ENCODE measurements at regions not wholly inside any gene's neighbourhood (a gene's known extent, or its start where the extent isn't known, plus 50 kb on each side); places are given as distances from the start of the nearest gene placed in this dataset.

GRCh38 chr1:83625646-83626045 is 373.3 kb downstream of the TTLL7 start:
- Histone ChIP-seq H3K36me3 (ENCODE audit: control insufficient read depth in 2 of 2, insufficient read depth in 2 of 2, low read length in 1 of 2) (no peaks in the 10 kb centered on the region), H3K27me3 (ENCODE audit: control insufficient read depth in 1 of 2, insufficient read depth in 2 of 2, low read length in 2 of 2) (no peaks in the 10 kb centered on the region)
- WGBS, 2 donors = 87 to 93% methylated on average over 3 of the region's 3 CpGs

GRCh38 chr1:83620016-83620415 is 378.9 kb downstream of the TTLL7 start:
- Histone ChIP-seq H3K36me3 (ENCODE audit: control insufficient read depth in 2 of 2, insufficient read depth in 2 of 2, low read length in 1 of 2) (no peaks in the 10 kb centered on the region), H3K27me3 (ENCODE audit: control insufficient read depth in 1 of 2, insufficient read depth in 2 of 2, low read length in 2 of 2) (no peaks in the 10 kb centered on the region), H3K9me3 (ENCODE audit: control insufficient read depth in 2 of 2, insufficient read depth in 1 of 2, low read depth in 1 of 2, low read length in 1 of 2) (no peaks in the 10 kb centered on the region), H3K27ac (ENCODE audit: low read depth in 2 of 2, low read length in 1 of 2) (no peak overlapping the region), H3K4me1 (ENCODE audit: control insufficient read depth in 2 of 2, insufficient read depth in 2 of 2, low read length in 1 of 2) (no peaks in the 10 kb centered on the region), H3K4me3 (ENCODE audit: low read depth in 1 of 2, low read length in 2 of 2) (no peak overlapping the region)
- 89 to 91% methylated on average over 4 of the region's 4 CpGs for WGBS, 2 donors

More at GRCh38 chr1:83625646-83626045, 373.3 kb downstream of the TTLL7 start:
- H3K4me1 ChIP-seq (ENCODE audit: control insufficient read depth in 2 of 2, insufficient read depth in 2 of 2, low read length in 1 of 2) = no peaks in the 10 kb centered on the region
- no peak overlapping the region for H3K4me3 ChIP-seq (ENCODE audit: low read depth in 1 of 2, low read length in 2 of 2)
- H3K9me3 ChIP-seq (ENCODE audit: control insufficient read depth in 2 of 2, insufficient read depth in 1 of 2, low read depth in 1 of 2, low read length in 1 of 2) = no peaks in the 10 kb centered on the region
- H3K27ac ChIP-seq (ENCODE audit: low read depth in 2 of 2, low read length in 1 of 2) = no peak overlapping the region

- Histone ChIP-seq H3K36me3 (ENCODE audit: control insufficient read depth in 2 of 2, insufficient read depth in 2 of 2, low read length in 1 of 2) (no peaks in the 10 kb centered on the region), H3K4me1 (ENCODE audit: control insufficient read depth in 2 of 2, insufficient read depth in 2 of 2, low read length in 1 of 2) (no peaks in the 10 kb centered on the region), H3K9me3 (ENCODE audit: control insufficient read depth in 2 of 2, insufficient read depth in 1 of 2, low read depth in 1 of 2, low read length in 1 of 2) (no peaks in the 10 kb centered on the region), H3K27me3 (ENCODE audit: control insufficient read depth in 1 of 2, insufficient read depth in 2 of 2, low read length in 2 of 2) (no peaks in the 10 kb centered on the region), H3K27ac (ENCODE audit: low read depth in 2 of 2, low read length in 1 of 2) (no peak overlapping the region), H3K4me3 (ENCODE audit: low read depth in 1 of 2, low read length in 2 of 2) (no peak overlapping the region)
- 55 to 61% methylated on average over 2 of the region's 2 CpGs for WGBS, 2 donors
Observed at GRCh38 chr1:83619170-83619896, 379.6 kb downstream of the TTLL7 start.

- no peaks in the 10 kb centered on the region for H3K36me3 ChIP-seq (ENCODE audit: control insufficient read depth in 2 of 2, insufficient read depth in 2 of 2, low read length in 1 of 2)
- 87 to 93% methylated on average over 7 of the region's 7 CpGs for WGBS, 2 donors
- H3K4me1 ChIP-seq (ENCODE audit: control insufficient read depth in 2 of 2, insufficient read depth in 2 of 2, low read length in 1 of 2) = no peaks in the 10 kb centered on the region
- H3K27me3 ChIP-seq (ENCODE audit: control insufficient read depth in 1 of 2, insufficient read depth in 2 of 2, low read length in 2 of 2) = no peaks in the 10 kb centered on the region
- H3K9me3 ChIP-seq (ENCODE audit: control insufficient read depth in 2 of 2, insufficient read depth in 1 of 2, low read depth in 1 of 2, low read length in 1 of 2) = no peaks in the 10 kb centered on the region
- H3K4me3 ChIP-seq (ENCODE audit: low read depth in 1 of 2, low read length in 2 of 2) = no peak overlapping the region
- H3K27ac ChIP-seq (ENCODE audit: low read depth in 2 of 2, low read length in 1 of 2) = no peak overlapping the region
Observed at GRCh38 chr1:83617883-83618282, 381.0 kb downstream of the TTLL7 start.

- Histone ChIP-seq H3K9me3 (ENCODE audit: control insufficient read depth in 2 of 2, insufficient read depth in 1 of 2, low read depth in 1 of 2, low read length in 1 of 2) (no peaks in the 10 kb centered on the region), H3K4me3 (ENCODE audit: low read depth in 1 of 2, low read length in 2 of 2) (no peak overlapping the region), H3K4me1 (ENCODE audit: control insufficient read depth in 2 of 2, insufficient read depth in 2 of 2, low read length in 1 of 2) (no peaks in the 10 kb centered on the region), H3K36me3 (ENCODE audit: control insufficient read depth in 2 of 2, insufficient read depth in 2 of 2, low read length in 1 of 2) (no peaks in the 10 kb centered on the region), H3K27me3 (ENCODE audit: control insufficient read depth in 1 of 2, insufficient read depth in 2 of 2, low read length in 2 of 2) (no peaks in the 10 kb centered on the region), H3K27ac (ENCODE audit: low read depth in 2 of 2, low read length in 1 of 2) (no peak overlapping the region)
- WGBS, 2 donors = 89 to 94% methylated on average over 2 of the region's 2 CpGs
Observed at GRCh38 chr1:83615370-83615769, 383.6 kb downstream of the TTLL7 start.

- H3K27ac ChIP-seq (ENCODE audit: low read depth in 2 of 2, low read length in 1 of 2) = no peak overlapping the region
- H3K27me3 ChIP-seq (ENCODE audit: control insufficient read depth in 1 of 2, insufficient read depth in 2 of 2, low read length in 2 of 2) = no peaks in the 10 kb centered on the region
- H3K4me1 ChIP-seq (ENCODE audit: control insufficient read depth in 2 of 2, insufficient read depth in 2 of 2, low read length in 1 of 2) = no peaks in the 10 kb centered on the region
- WGBS, 2 donors = 84 to 85% methylated on average over 4 of the region's 4 CpGs
- H3K4me3 ChIP-seq (ENCODE audit: low read depth in 1 of 2, low read length in 2 of 2) = no peak overlapping the region
- no peaks in the 10 kb centered on the region for H3K36me3 ChIP-seq (ENCODE audit: control insufficient read depth in 2 of 2, insufficient read depth in 2 of 2, low read length in 1 of 2)
- no peaks in the 10 kb centered on the region for H3K9me3 ChIP-seq (ENCODE audit: control insufficient read depth in 2 of 2, insufficient read depth in 1 of 2, low read depth in 1 of 2, low read length in 1 of 2)
Observed at GRCh38 chr1:83606416-83606955, 392.4 kb downstream of the TTLL7 start.

- 50 to 64% methylated on average over 1 of the region's 1 CpG for WGBS, 2 donors
- Histone ChIP-seq H3K27me3 (ENCODE audit: control insufficient read depth in 1 of 2, insufficient read depth in 2 of 2, low read length in 2 of 2) (no peaks in the 10 kb centered on the region), H3K4me3 (ENCODE audit: low read depth in 1 of 2, low read length in 2 of 2) (no peak overlapping the region), H3K9me3 (ENCODE audit: control insufficient read depth in 2 of 2, insufficient read depth in 1 of 2, low read depth in 1 of 2, low read length in 1 of 2) (peaks cover 0 to 3% of the 10 kb centered on the region in 2 donors), H3K27ac (ENCODE audit: low read depth in 2 of 2, low read length in 1 of 2) (no peak overlapping the region), H3K36me3 (ENCODE audit: control insufficient read depth in 2 of 2, insufficient read depth in 2 of 2, low read length in 1 of 2) (no peaks in the 10 kb centered on the region), H3K4me1 (ENCODE audit: control insufficient read depth in 2 of 2, insufficient read depth in 2 of 2, low read length in 1 of 2) (no peaks in the 10 kb centered on the region)
Observed at GRCh38 chr1:83596331-83596730, 402.6 kb downstream of the TTLL7 start.

GRCh38 chr1:83593073-83593472 is 405.9 kb downstream of the TTLL7 start:
- H3K27me3 ChIP-seq (ENCODE audit: control insufficient read depth in 1 of 2, insufficient read depth in 2 of 2, low read length in 2 of 2) = no peaks in the 10 kb centered on the region
- no peaks in the 10 kb centered on the region for H3K9me3 ChIP-seq (ENCODE audit: control insufficient read depth in 2 of 2, insufficient read depth in 1 of 2, low read depth in 1 of 2, low read length in 1 of 2)
- 85 to 89% methylated on average over 1 of the region's 1 CpG for WGBS, 2 donors
- no peaks in the 10 kb centered on the region for H3K4me1 ChIP-seq (ENCODE audit: control insufficient read depth in 2 of 2, insufficient read depth in 2 of 2, low read length in 1 of 2)
- no peaks in the 10 kb centered on the region for H3K36me3 ChIP-seq (ENCODE audit: control insufficient read depth in 2 of 2, insufficient read depth in 2 of 2, low read length in 1 of 2)
- H3K4me3 ChIP-seq (ENCODE audit: low read depth in 1 of 2, low read length in 2 of 2) = no peak overlapping the region
- no peak overlapping the region for H3K27ac ChIP-seq (ENCODE audit: low read depth in 2 of 2, low read length in 1 of 2)

- Histone ChIP-seq H3K4me1 (ENCODE audit: control insufficient read depth in 2 of 2, insufficient read depth in 2 of 2, low read length in 1 of 2) (no peaks in the 10 kb centered on the region), H3K27me3 (ENCODE audit: control insufficient read depth in 1 of 2, insufficient read depth in 2 of 2, low read length in 2 of 2) (no peaks in the 10 kb centered on the region), H3K4me3 (ENCODE audit: low read depth in 1 of 2, low read length in 2 of 2) (no peak overlapping the region), H3K27ac (ENCODE audit: low read depth in 2 of 2, low read length in 1 of 2) (no peak overlapping the region), H3K9me3 (ENCODE audit: control insufficient read depth in 2 of 2, insufficient read depth in 1 of 2, low read depth in 1 of 2, low read length in 1 of 2) (no peaks in the 10 kb centered on the region), H3K36me3 (ENCODE audit: control insufficient read depth in 2 of 2, insufficient read depth in 2 of 2, low read length in 1 of 2) (no peaks in the 10 kb centered on the region)
Observed at GRCh38 chr1:83588140-83588539, 410.8 kb downstream of the TTLL7 start.

GRCh38 chr1:83583351-83584014 is 415.4 kb downstream of the TTLL7 start:
- no peaks in the 10 kb centered on the region for H3K36me3 ChIP-seq (ENCODE audit: control insufficient read depth in 2 of 2, insufficient read depth in 2 of 2, low read length in 1 of 2)
- no peaks in the 10 kb centered on the region for H3K9me3 ChIP-seq (ENCODE audit: control insufficient read depth in 2 of 2, insufficient read depth in 1 of 2, low read depth in 1 of 2, low read length in 1 of 2)
- WGBS, 2 donors = 56 to 63% methylated on average over 4 of the region's 4 CpGs
- H3K27me3 ChIP-seq (ENCODE audit: control insufficient read depth in 1 of 2, insufficient read depth in 2 of 2, low read length in 2 of 2) = no peaks in the 10 kb centered on the region
- no peak overlapping the region for H3K4me3 ChIP-seq (ENCODE audit: low read depth in 1 of 2, low read length in 2 of 2)
- no peak overlapping the region for H3K27ac ChIP-seq (ENCODE audit: low read depth in 2 of 2, low read length in 1 of 2)
- H3K4me1 ChIP-seq (ENCODE audit: control insufficient read depth in 2 of 2, insufficient read depth in 2 of 2, low read length in 1 of 2) = no peaks in the 10 kb centered on the region

Measured in esophagus (tissue), 2 donors.